NCI-H2107 treated with DMSO at 0.1 percent for 48 hours (cell line): ENCODE measurements at regions not wholly inside any gene's neighbourhood (a gene's known extent, or its start where the extent isn't known, plus 50 kb on each side); places are given as distances from the start of the nearest gene placed in this dataset.

Experiments used
- DNase-seq: peaks from one replicate; lab custom pipeline; 2025; ENCODE audit not compliant: unreplicated experiment; lab: John Stamatoyannopoulos, UW

DNA sequence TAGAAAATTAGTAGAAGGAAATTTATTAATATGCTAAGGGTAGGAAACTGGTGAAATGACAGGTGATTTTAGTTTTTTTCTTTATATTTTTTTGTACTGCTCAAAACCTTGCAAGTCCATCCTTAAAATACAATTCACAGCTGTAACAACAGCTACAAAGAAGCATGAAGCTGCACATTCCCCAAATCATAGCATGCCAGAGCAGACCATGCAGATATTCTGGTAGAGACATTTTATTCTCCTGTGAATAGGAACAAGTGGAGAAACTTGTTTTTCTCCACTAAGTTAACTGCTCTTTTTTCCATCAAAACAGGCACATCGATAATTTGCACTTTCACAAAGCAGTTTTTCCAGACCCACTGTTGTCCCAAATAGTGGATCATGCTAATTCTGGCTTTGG is 1125.7 kb downstream of the BRINP3 start:
- DNase-seq: no peak

DNA sequence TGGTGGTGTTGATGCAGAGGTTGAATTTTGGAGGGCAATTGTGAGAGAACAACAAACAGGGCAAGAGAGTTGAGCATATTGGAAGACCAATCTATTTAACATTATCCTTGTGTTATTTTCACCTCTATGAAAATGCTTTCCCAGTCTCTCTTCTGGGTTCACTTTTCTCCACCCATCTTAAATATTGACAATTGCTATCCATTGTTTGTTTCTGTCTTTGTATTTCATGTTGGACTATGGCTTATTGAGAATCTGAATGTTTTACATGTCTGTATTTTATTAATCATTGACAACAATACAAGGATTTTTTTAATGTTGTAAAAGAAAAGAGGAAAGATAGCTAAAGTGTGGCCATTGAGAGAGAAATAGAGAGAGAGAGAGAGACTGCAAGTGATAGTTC is 1121.5 kb downstream of the BRINP3 start:
- DNase-seq: no peak

DNA sequence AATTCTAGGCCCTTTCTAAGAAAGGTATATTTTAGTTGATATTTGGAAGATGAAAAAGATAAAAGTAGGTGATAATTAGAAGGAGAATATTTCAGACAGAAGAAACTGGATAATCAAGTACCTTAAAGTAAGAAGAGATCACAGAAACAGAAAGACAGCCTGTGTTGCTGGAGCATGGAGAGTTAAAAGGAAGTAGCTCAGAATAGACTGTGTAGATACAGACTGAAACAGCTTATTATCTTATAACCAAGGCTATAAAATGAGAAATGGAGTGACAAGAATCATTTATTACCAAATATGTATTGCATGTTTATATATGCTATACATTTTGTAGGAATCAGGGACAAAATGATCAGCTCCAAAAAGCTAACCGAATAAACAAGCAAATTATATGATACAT is 1120.3 kb downstream of the BRINP3 start:
- DNase-seq: no peak

DNA sequence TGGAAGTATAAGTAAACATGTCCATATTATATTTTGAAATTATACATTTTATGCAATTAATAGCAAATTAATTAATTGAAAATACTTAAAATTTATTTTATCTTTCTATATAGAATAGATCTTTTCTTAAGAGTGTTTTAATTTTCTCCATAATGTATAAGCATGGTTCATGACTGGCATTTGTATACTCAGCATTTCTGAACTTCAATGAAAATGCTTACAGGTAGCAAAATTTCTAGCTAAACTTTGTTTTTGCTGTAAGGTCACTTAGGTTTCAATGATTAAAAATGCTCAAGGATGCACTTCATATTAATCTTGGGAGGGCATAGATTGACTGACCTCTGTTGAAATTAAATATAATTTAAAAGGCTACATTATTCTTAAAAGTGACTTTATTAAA is 1108.1 kb downstream of the BRINP3 start:
- DNase-seq: no peak

DNA sequence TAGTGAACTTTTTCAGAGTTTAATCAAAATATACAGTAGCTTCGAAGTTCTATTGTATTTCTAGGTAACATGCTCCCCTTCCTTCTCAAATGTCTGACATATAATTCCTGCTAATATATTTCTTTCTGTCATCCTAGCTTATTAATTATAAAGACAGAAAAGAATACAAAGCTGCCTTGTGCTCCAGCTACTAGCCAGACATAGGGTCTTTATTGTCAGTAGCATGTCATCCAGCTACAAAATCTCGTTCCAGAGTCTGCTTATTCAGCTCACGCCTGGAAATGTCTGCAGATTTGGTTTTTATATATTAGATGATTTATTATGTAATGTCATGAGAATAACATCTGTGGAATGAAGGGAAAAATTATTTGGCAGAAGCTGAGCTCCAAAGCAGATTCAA is 1102.8 kb downstream of the BRINP3 start:
- DNase-seq: no peak

DNA sequence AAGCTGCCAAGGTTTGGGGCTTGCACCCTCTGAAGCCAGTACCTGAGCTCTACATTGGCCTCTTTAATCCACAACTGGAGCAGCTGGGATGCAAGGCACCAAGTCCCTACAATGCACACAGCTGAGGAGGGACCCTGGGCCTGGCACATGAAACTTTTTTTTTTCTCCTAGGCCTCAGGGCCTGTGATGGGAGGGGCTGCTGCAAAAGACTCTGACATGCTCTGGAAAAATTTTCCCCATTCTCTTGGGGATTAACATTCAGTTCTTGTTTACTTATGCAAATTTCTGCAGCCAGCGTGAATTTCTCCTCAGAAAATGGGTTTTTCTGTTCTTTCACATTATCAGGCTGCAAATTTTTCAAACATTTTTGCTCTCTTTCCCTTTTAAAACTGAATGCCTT is 1072.2 kb downstream of the BRINP3 start:
- DNase-seq: no peak

DNA sequence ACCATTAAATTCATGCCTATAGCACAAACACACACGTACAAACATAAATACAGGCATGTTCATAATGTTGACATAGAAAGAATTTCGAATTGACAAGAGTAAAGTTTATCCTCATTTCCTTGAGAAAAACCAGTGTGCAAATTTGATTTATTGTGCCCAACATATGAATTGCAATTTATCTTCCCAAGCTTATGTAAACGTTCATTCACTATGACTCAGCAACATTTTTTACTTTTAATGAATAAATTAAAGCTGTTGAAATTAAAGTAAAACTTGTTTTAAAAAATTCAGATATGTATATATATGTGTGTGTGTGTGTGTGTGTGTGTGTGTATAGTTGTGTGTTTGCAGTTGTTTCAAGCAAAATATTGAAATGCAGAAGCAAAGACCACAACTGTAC is 1067.9 kb downstream of the BRINP3 start:
- no peak for DNase-seq

DNA sequence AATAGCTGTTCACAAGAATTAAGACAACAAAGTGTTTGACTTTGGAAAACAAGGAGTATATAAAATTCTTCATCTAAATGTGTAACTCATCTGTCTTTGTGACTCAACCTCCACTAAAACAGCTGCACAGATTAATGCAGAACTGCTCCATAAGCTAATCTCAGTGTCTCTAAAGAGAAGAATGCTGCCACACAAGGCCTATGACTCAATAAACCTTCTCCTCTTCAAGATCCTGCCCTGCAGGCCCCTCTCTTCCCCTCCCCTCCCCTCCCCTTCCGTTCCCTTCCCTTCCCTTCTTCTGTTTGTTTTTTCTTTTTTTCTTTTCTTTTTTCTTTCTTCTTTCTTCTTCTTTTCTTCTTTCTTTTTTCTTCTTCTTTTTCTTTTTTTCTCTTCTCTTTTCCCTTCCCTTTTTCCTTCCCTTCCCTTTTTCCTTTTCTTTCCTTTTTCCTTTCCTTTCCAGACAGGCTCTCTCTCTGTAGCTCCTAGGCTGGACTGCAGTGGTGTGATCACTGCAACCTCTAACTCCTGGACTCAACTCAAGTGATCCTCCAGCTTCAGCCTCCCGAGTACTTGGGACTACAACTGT is 1052.8 kb downstream of the BRINP3 start:
- no peak for DNase-seq

DNA sequence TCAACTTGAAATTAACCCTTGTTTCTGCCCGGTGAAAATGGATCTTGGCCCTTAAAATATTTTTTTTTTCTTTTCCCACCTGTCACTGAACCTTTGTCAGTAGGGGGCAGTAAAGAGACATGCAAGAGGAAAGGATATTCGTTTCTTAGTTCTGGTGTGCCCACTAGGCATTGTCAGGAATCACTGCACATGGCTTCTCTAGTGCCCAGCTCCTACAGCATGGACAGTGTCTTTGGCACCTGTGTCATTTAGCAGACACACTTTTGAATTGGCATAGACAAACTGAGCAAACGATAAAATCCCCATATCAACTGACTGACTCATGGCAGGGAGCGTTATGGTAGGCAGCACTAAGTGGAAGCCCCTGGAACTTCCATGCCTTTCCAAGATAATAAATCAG is 1048.1 kb downstream of the BRINP3 start:
- peak; percentile 20 for DNase-seq

DNA sequence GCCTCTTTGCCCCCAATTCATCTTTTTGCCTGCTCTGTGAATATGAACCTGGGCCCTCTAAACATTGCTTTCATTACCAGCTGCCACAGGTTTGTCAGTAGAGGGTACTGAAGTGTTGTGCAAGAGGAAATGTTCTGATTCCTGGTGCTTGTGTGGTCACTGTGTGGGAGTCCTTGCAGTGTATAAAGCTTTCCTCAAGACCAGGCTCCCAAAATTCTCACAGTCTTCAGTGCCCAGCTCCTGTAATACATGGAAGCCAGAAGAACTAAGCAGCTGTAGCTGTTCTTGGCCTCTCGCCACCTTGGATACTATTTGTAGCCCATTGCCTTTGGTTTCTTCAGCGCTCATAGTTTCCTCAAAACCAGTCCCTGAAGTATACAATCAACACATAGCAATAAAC is 1046.2 kb downstream of the BRINP3 start:
- no peak for DNase-seq

DNA sequence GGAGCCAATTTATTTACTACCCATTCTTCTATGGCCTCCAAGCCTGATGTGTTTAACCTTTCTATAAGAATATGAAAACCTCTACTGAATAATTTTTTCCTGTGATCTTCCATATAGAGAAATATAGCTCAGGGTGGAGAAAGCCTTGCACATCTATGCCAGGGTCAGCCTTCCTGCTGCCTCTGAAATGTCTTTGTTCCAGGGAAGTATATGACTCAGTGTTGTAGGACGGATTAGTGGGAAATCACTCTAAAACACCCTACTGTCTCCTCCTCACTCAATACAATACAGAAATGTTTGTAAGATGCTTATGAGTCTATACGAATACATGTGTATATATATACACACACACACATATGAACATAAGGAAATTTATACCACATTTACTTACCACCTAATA is 1044.9 kb downstream of the BRINP3 start:
- no peak for DNase-seq

DNA sequence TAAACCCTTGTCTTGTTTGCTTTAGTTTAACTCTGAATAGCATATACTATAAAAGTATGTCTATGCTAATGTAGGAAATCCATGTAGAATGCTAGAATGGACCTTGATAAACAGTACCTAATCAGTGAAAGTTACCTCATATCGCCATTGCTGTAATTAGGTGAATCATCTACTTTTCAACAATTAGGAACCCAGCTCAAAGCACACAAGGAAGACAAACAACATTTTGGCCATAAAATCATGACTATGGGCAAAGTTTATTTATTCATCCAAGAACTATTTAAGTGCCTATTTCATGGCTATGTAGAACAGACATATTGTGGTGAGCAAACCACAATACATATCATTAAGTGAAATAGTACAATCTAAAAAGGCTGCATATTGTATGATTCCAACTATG is 1043.2 kb downstream of the BRINP3 start:
- DNase-seq: no peak

DNA sequence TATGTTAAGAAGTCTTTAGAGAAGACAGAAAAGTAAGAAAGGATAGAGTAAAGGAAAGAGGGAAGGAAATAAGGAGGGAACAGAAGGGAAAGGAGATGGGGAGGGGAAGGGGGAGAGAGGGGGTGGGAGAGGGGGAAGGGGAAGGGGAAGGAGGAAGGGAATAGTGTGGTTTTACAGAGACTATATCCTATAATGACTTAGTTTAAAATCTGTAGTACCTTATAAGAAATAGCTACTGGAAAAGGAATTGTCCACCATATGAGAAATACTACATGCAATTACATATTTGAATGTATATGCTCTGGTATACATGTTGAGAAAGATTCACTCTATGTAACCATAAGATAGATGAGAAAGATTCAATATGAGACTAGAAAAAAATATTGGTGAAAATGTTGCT is 1042.3 kb downstream of the BRINP3 start:
- DNase-seq: no peak

DNA sequence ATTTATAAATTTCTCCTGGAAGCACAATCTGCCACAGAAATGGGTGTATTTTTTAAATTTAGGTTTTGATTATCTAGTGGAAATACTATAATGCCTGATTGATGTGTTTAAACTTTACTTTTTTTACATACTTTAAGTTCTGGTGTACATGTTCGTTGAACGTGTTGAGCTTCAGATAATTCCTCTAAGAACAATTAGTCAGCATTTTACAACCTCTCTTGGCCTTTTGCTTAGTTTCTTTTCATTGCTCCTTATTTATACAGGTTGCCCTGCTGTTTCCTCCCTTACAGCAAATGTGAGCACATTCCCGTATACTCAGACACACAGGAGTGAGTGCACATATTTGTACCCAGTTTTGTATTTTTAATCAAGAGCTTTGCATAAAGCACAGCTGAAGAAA is 1038.9 kb downstream of the BRINP3 start:
- DNase-seq: no peak

DNA sequence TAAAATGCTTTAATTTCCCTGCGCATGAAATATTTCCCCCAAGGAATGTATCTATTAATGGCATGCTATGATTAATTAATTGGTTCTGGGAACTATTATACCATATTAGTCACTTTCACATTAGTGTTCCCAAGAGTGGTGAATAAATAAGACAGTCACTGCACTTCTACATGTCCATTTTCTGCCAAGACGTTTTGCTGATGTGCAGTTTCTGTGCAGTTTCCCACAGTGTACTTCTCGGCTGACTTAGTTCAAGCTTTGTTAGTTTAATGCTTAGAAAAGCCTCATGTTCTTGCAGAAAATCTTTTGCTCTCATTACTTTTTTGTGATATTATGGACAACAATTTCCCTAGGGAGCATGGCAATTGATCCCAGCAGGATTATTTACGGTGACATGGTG is 1014.5 kb downstream of the BRINP3 start:
- no peak for DNase-seq

DNA sequence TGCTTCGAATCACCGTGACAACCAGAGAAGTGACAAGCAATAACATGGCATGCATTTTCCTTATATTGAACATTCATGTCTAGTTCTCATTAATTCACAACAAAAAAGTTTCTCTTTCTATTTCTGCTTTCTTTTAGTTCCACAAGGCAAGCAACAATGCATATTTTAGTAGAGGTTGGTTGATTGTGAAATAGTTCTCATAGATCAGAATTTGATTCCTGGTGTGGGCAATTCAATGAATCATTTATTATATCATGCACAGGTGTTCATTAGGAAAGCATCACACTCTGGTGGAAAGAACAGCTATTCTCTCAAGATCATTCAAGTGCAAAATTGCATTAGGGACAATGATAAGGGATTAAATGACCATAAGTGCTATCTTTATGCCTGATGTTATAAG is 980.9 kb downstream of the BRINP3 start:
- peak; percentile 21 for DNase-seq

DNA sequence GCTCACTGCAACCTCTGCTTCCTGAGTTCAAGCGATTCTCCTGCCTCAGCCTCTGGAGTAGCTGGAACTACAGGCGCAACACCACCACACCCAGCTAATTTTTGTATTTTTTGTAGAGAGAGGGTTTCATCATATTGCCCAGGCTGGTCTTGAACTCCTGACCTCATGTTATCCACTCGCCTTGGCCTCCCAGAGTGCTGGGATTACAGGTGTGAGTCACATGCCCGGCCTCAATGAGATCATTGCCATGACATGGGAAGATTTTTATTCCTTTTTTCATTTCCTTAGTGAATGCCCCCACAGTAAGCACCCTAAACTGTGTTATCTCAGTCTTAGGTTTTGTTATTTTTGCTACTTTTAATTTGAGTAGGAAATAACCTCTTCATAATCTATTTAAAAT is 977.9 kb downstream of the BRINP3 start:
- no peak for DNase-seq

DNA sequence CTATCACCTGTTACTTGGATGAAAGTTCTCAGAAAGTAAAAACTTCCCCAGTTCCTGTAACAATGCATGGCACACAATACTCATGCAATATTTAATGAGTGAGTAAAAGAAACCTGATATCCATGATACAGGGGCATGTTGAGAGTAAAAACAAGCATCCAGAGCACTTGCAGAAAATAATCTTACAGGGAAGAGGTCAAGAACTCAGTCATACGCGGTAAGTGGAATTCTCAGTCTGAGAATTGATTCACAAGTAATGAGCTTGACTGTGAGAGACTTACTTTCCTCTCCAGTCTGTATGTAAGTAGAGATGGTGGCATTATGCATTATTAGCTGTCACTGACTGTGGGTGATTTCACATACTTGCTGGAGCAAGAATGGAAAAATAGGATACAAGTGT is 976.9 kb downstream of the BRINP3 start:
- peak; percentile 49 for DNase-seq

DNA sequence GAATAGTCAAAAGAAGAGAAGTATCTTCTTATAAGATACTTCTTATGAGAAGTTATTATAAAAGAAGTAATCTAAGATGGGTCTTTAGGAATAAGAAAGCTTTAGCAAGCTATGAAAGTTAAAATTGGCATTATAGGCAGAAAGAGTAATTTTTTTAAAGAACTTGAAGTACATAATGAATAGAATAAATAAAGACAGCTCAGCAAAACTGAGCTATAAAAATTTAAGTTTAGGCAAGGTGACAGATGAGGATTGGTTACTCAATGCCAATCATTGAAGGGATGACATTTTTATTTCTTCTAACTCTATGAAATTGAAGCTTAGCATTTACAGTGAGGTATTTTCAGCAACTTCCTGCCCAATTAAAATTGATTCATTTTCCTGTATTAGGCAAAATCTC is 966.8 kb downstream of the BRINP3 start:
- no peak for DNase-seq

DNA sequence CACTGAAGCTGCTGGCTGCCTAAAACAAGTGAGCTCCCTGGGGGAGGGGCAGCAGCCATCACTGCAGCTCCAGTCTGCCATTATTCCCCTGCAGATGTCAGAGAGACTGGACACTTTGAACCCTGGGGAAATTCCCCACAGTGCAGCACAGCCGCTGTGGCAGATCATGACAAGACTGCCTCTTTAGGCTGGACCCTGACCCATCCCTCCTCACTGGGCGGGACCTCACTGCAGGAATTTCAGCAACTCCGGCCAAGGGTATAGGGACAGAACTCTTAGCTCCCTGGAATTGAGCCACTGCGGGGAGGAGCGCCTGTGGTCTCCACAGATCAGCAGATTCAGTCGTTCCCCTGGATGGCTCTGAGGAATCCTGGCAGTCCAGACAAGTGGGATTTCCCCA is 964.6 kb downstream of the BRINP3 start:
- no peak for DNase-seq

DNA sequence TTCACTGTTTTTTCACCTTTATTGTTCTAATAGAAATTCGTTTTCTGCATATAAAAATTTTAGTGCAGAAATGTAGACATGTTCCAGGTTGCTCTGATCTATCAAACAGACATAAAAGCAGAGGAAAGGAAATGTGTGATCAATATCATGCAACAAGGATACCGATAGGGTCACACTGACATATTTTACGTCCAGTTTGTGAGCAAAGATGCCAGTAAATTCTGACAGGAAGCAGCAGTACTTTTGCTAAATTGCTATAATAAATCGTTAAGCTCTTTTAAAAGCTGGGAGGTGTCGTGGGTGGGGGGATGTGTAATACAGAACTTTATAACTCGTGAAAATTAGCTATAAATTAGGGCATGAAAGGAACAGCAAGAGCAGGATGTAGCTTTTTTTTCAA is 955.2 kb downstream of the BRINP3 start:
- no peak for DNase-seq

DNA sequence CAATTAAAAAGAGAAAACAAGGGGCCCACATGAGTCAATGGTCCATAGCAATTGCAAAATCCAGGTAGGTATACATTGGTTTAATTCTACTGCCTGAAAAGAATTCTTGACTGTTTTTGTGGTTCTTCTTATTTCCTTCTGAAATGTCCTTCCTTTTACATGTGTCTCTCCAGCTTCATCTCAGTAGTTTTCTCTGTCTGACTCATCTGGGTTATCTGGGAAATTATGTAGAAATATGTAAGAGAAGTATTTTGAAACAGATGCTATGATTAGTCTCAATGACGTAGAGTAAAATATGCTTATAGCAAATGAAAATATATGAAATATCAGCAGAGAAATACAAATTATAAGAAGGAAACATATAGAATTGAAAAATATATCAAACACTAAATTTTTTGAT is 953.2 kb downstream of the BRINP3 start:
- no peak for DNase-seq

DNA sequence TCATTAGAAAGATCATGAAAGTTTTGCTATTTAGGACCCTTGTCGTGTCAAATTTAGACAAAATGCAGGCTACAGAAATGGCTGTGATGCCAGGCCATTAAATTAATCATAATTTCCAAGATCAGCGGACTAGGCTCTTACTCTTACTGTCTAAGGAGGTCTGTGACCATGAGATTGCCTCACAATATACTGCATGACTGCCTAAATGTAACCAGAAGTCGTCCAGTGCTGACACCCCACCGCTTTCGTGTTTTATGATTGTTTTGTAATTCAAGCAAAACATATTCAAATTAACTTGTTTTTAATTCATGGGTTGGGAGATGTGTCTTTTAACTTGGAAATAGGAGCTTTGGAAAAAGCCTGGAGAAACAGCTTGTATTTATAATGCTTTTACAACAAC is 947.5 kb downstream of the BRINP3 start:
- DNase-seq: no peak

DNA sequence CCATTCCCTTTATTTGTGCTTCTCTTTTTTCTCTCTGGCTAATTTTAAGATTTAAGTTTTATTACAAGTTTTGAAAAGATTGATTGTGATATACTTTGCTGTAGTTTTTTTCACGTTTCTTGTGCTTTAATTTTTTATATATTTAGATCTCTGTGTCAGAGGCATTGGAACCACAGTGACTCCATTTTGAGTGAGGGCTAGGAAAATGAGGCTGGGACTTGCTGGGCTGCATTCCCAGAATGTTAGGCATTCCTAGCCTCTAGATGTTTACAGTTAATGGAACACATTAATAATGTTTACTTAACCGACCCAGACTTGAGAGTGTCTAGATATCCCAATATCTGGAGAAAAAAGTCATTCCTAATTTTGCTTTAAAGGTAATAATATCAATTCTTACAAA is 939.4 kb downstream of the BRINP3 start:
- no peak for DNase-seq
